Gastrocnemius medialis (tissue), 4 donors: ENCODE measurements at regions not wholly inside any gene's neighbourhood (a gene's known extent, or its start where the extent isn't known, plus 50 kb on each side); places are given as distances from the start of the nearest gene placed in this dataset.

Source experiments
- CTCF ChIP-seq, 5 experiments: fragments of 450-650 bp in 3 of 5; fragments of 200-600 bp in 2 of 5; sonication (generic) in 2 of 5; IDR thresholded peaks in 4 of 5; conservative IDR thresholded peaks in 1 of 5; 1 replicate in 4 of 5; 2 replicates in 1 of 5; pipeline ENCODE4 v1.5.1; 2016 to 2019; ENCODE audit warnings: antibody characterized with exemption in 5 of 5, mild to moderate bottlenecking in 3 of 5, moderate library complexity in 3 of 5
- POLR2A ChIP-seq, 2 donors: fragments of 450-650 bp; IDR thresholded peaks; one replicate each; pipeline ENCODE4 v1.6.1; 2017; ENCODE audit warnings: antibody characterized with exemption in 2 of 2, mild to moderate bottlenecking in 2 of 2, moderate library complexity in 2 of 2

GRCh38 chr6:87837444-87837843, 135.4 kb upstream of the AKIRIN2 start:
- no peak for TF ChIP-seq CTCF (IDR thresholded peaks at IDR 0.05 in 4 of 5, conservative IDR thresholded peaks at IDR 0.05 in 1 of 5)
- TF ChIP-seq POLR2A (IDR thresholded peaks at IDR 0.05): no peak
